Fibroblast of peridontal ligament (primary cell): ENCODE measurements at regions not wholly inside any gene's neighbourhood (a gene's known extent, or its start where the extent isn't known, plus 50 kb on each side); places are given as distances from the start of the nearest gene placed in this dataset.
"Not testable (repeated sequence)": the region's sequence is repeated elsewhere in the genome, so short reads cannot be mapped to it uniquely, and the experiment has no call there.

Experiments
- DNase-seq: peaks from one replicate; pipeline ENCODE4 v3.0.0-alpha.2; 2010; ENCODE audit errors: extremely low read depth

GRCh38 chr13:87877477-87877876 lies 206.3 kb downstream of the SLITRK5 start:
- DNase-seq = no peak

DNA sequence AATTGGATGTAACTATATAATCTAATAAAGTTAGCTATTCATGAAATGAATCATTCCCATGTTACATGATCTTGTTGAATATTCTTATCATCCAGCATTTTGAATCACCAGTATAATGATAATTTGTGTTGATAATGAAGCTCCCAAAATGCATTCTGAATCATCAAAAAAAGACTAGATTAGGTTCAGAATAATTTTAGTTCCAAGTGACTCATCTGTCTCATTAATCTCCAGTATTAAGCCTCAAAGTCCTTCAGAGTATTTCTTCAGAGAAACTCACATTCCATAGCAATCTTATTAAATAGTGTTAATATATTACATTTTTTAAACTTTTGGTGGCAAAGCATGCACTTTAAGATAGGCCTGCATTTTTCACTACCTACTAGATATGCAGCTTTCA lies 207.5 kb downstream of the SLITRK5 start:
- DNase-seq = no peak

DNA sequence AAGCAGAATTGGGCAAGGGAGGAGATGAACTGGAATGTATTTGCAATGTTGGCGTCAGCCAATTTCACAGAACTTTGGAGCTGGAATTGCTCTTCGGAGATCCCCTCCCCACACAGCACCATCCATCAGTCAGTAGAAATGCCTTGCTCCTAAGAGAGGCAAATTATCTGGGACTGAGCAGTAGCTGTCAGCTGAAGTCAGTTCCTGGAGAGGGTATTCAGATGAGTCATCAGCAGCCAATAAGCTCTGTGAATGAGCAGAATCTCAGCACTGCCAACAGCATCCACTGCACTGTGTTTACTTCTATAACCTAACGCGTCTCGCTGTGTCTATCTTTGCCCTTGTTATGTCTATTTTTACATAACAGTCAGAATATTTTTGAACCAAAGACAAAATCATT lies 213.7 kb downstream of the SLITRK5 start:
- DNase-seq = no peak

DNA sequence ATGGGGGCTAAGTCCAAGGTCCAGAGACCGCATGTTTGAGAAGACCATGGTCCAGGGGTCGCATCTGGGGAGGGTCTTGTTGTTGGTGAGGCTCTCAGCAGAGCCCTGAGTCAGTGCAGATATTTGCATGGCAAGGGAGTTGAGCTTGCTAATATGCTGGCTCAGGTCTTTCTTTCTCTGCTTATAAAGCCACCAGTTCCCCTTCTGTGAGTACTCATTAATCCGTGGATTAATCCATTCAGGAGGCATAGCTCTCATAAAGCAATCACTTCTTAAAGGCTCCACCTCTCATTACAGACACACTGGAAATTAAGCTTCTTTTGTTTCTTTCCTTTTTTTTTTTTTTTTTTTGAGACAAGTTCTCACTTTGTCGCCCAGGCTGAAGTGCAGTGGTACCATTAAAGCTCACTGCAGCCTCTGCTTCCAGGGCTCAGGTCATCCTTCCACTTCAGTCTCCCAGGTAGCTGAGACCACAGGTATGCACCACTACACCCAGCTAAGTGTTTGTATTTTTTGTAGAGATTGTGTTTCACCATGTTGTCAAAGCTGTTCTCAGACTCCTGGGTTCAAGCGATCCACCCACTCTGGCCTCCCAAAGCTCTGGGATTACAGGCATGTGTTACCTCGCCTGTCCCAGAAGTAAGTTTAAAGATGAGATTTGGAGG lies 216.4 kb downstream of the SLITRK5 start:
- no peak for DNase-seq

DNA sequence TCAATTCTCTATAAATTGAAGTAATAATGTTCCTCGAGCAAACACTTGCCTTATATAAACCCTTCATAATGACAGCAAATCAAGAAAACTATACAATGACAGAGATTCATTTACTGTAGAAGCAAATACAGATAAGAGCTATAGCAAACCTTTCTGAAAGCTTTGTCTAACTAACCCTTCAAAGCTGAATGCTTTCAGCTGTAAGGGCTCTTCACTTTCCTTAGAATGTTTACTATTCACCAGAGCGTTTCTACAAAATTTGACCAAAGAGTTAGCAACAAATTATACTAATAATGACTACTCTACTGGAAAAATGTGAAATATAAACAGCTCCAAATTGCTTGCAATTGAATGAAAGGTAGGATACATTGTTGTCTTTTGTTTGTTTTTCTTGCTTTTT lies 218.1 kb downstream of the SLITRK5 start:
- no peak for DNase-seq

DNA sequence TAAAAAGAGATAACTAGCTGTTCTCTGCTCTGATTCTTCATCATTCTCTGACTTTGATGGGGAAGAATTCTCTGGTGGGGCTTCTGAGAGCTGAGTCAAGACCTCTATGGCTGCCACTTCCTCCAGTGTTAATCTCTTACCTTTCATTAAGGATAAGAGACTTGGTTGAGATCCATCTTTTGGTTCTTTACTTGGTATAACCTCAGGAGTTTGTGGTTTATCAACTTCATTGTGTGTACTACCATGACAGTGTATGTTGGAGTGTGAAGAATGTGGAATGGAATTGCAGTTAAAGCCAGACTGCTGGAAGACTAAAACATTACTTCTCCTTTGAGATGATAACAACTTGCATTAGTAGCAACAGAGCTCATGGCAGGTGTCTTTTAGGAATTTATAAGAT lies 222.0 kb downstream of the SLITRK5 start:
- DNase-seq = no peak

DNA sequence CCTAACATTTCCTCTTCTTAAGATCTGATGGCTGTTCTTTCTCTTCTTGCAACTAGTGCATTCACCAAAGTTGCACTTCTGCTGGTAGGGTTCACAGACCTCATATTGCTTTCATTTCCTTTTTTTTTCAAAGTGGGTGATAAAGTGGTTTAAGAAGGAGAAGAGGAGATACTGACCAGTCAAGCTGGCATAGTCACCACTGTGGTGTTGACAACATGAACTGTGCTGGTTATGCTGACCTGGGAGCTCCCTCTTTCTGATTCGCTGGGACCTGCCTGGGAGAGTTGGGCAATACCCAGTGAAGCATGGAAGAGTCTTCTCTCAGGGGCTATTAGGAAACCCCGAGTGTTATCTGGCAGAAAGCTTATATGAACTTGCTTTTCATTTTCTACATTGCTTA lies 222.9 kb downstream of the SLITRK5 start:
- no peak for DNase-seq

DNA sequence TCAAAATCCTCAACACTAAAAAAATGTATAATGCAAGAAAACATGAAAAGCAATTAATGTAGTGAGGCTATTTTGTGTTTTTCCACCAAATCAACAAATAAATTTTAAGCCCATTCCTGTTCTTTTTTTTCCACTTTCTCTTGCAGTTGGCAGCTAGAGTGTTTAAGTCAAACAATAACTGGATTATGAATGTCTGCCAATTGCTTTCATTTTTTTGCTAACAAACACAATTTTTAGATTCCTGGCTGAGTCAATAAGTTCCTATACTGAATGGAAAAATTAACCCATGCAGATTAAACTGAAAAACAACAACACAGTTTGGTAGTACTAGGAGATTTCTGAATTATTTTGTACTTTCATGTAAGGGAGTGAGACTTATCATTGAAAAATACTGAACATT lies 232.4 kb downstream of the SLITRK5 start:
- no peak for DNase-seq

- no peak for DNase-seq
Observed at GRCh38 chr13:87906411-87906810, 235.2 kb downstream of the SLITRK5 start.

DNA sequence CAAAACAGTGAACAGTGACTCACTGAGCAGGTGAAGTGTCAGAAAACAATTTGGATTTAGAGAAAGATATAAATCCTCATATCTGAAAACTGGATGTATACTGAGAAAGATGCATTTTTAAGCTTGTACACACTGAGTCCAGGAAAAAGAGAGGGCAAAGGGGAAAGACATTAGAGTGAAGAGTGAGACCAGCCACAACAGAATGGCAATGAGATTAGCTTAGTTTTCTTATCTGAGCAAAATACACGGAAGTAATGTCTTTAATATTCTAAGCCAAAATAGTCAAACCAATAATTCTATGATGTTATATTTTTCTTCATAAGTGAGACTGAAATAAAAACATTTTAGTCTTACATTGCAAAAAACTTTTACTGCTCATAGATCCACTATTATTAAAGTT lies 236.0 kb downstream of the SLITRK5 start:
- DNase-seq = no peak

GRCh38 chr13:87919956-87920355 lies 248.8 kb downstream of the SLITRK5 start:
- DNase-seq = no peak

DNA sequence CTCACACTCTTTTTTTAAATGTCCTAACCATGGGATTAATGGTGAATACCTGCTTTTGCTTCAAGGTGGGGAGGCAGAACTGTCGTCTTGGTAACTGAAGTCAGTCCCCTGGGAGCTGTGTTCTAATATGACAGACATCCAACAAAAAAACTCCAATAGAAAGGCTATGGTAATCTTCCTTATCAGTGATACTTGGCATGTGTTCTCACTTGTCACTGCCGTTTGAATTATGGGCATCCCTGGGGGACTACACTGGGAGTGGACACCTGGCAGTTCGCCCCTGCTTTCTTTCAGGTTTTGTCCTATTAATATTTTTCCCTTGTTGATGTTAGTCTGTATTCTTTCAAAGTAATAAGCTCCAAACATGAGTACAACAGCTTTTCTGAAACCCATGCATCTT lies 252.6 kb downstream of the SLITRK5 start:
- no peak for DNase-seq

GRCh38 chr13:87925006-87925405 lies 253.8 kb downstream of the SLITRK5 start:
- DNase-seq = no peak

DNA sequence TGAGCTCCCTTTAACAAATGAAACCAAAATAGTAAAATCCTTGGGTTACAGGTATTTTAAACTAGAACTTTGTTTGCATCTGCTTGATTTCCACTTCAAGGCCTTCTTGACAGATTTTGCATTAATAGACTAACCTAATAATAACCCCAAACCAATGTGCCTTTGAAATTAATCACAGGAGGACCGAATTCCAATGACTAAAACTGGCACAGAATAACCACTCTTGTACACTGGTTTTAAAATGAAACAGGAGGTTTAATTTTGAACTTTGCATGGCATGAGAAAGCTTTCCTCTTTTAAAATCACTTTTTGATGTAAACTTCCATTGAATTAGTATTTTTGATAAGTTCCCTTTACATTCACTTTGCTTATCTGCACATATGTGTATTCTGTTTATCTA lies 269.6 kb downstream of the SLITRK5 start:
- DNase-seq = no peak

DNA sequence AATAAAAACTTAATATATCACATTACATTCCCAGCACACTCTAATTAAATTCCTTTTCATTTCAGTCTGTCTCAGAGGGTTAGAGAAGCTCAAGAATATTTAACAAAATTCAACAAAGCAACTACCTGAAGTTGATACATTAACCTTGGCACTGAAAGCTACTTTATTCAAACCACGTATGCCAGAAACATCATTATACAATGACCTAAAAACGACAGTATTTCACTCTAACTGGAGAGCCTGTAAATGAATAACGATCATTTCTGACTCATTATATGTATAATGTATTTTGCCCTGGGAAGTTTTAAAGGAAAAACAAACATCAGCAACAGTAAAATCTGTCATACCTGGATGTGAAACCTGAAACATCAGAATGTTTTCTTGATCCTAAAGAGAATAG lies 270.1 kb downstream of the SLITRK5 start:
- no peak for DNase-seq

DNA sequence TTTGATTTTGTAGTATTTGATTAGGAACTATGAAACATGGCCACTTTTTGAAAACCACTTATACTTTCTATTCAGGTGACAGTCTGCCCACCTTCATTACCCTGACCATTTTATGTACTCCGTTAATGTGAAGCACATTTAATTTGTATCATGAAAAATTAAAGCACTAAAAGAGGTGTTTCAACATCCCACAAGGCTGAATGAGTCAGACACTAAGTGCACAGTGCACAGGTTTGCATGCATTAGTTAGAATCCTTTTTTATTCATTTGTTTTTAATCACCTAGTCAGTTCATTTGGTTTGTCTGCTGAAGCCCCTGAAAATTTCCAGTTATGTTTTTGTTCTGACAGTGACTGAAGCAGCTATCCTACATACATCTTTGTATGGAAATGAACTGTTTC lies 271.0 kb downstream of the SLITRK5 start:
- no peak for DNase-seq

DNA sequence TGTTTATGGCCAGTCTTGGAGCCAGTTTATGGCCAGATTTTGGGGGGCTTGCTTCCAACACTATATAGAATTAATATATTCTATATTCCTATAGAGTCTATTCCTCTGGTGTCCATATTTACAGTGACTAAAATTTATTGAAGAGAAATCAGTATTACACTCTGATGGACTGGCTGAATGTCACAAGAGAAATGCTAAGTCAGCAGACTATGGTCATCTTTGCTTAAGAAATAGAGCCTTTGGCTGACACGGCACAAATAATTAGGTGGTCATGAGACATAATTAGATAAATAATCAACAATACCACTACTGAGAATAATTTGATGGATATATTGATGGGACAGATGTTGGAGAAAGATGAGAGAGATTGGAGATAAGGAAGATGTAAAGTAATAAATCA lies 272.9 kb downstream of the SLITRK5 start:
- DNase-seq = no peak

DNA sequence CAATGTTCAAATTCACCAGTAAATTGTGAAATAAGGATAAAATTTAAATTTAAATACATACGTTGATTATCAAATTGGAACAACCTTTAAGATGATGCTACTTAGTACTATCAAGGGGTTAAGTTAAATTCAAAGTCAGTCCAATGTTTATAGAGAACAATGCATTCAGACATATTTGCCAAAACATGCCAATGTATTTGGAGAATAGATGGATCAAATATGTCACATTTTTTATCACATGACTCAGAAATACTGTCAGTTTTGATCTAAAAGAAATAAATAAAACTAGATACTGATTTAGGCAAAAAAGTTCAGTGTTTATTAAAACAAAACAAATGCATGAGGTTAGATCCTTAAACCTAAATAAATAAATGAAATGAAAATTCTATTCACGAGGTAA lies 281.2 kb downstream of the SLITRK5 start:
- no peak for DNase-seq

DNA sequence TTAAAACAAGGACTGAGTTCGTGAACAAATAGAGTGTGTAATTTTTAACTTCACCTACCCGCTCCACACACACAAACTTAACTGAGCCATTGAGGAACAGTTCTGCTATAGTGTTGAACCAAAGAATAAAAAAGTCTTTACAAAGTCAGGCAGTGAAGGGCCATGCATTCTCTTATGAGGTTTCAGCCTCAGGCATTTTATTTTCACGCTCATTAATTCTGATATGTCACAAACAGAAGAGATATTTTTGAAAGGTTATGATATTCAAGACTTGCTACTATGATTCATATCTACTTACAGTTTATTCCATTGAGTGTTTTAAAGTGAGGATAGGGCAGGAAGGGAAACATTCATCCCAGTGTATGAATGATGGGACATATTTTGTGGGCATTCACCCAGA lies 282.2 kb downstream of the SLITRK5 start:
- no peak for DNase-seq

DNA sequence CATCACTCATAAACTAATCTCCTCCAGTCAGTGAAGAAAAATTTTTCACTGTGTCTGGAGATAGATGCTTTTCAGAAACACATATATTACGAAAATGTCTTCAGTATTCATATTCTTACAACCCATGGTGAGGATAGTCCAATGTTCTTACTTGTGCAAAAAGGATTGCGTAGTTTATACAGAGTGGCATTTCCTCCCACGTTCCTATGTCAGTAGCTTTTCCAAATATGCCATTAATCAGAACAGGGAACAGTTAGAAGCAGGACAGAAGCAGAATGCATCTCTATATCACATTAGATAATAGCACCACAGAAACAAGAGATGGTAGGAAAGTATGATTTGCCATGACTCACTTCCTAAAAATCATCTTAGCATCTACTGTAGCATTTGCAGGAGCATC lies 282.9 kb downstream of the SLITRK5 start:
- no peak for DNase-seq

GRCh38 chr13:87961546-87961945 lies 290.4 kb downstream of the SLITRK5 start:
- no peak for DNase-seq

DNA sequence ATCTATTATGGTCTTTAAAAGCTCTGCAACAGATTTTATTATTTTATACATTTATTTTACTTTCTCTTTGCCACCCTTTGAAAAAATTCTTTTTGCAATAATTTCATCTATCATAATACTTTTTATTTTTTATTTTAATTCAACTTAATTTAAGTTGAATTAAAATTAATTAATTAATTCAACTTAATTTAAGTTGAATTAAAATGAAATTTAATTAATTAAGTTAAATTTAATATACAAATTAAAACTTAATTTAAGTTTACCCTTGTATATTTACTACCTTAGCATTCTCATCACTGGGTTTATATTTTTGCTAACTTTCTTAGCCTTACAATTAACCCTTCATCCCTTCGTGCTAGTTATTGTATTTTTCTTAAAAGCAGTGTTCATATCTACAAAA lies 301.4 kb downstream of the SLITRK5 start:
- DNase-seq = no peak

- no peak for DNase-seq
Observed at GRCh38 chr13:87975035-87975434, 303.9 kb downstream of the SLITRK5 start.

- not testable (repeated sequence) for DNase-seq
Observed at GRCh38 chr13:87976650-87977049, 305.5 kb downstream of the SLITRK5 start.
